A673 (cell line): ENCODE measurements at regions not wholly inside any gene's neighbourhood (a gene's known extent, or its start where the extent isn't known, plus 50 kb on each side); places are given as distances from the start of the nearest gene placed in this dataset.

Experiments used
- BruUV-seq: library from RNA; stranded (reverse); fragments of 400-500 nt; replicated peaks from 2 replicates; lab custom pipeline; 2021; lab: Mats Ljungman, UMichigan
- CTCF ChIA-PET: fragments of 300-600 bp; sonication (Branson Sonifier 250); formaldehyde crosslinking; loops from one replicate; lab custom pipeline; 2022; ENCODE audit warnings: antibody characterized with exemption; lab: Charles Lee
- POLR2A ChIA-PET: fragments of 300-600 bp; sonication (Branson Sonifier 250); formaldehyde crosslinking; loops from one replicate; lab custom pipeline; 2022; ENCODE audit warnings: antibody characterized with exemption; ENCODE audit not compliant: low non-redundant PET; lab: Charles Lee
- DNase-seq: peaks from one replicate; pipeline ENCODE4 v3.0.0-alpha.2; 2015; ENCODE audit warnings: low spot score
- H3K27ac ChIP-seq: fragments of 200-600 bp; sonication (generic); 2 replicates; pipeline ENCODE4 v1.5.1; 2016; ENCODE audit warnings: mixed run types, low read depth, mild to moderate bottlenecking, mixed read lengths, antibody characterized with exemption, low read length; ENCODE audit not compliant: poor library complexity, severe bottlenecking
- H3K27me3 ChIP-seq: fragments of 200-600 bp; sonication (generic); replicated peaks from 2 replicates; pipeline ENCODE4 v1.6.1; 2017; ENCODE audit warnings: mixed run types, low read depth, mild to moderate bottlenecking, mixed read lengths, antibody characterized with exemption, low read length; ENCODE audit not compliant: insufficient read depth, poor library complexity
- H3K36me3 ChIP-seq: fragments of 200-600 bp; sonication (generic); 2 replicates; pipeline ENCODE4 v1.6.1; 2016; ENCODE audit warnings: mixed run types, mild to moderate bottlenecking, mixed read lengths, antibody characterized with exemption, low read length; ENCODE audit not compliant: insufficient read depth, poor library complexity, severe bottlenecking
- H3K4me1 ChIP-seq: fragments of 200-600 bp; sonication (generic); 2 replicates; pipeline ENCODE4 v1.6.1; 2017; ENCODE audit warnings: mixed run types, mild to moderate bottlenecking, mixed read lengths, antibody characterized with exemption, low read length; ENCODE audit not compliant: insufficient read depth, poor library complexity, severe bottlenecking
- H3K4me3 ChIP-seq: fragments of 200-600 bp; sonication (generic); 2 replicates; pipeline ENCODE4 v1.5.1; 2016; ENCODE audit warnings: low read depth, mixed run types, mild to moderate bottlenecking, mixed read lengths, low read length; ENCODE audit not compliant: poor library complexity, severe bottlenecking
- H3K9me3 ChIP-seq: fragments of 200-600 bp; sonication (generic); 2 replicates; pipeline ENCODE4 v1.6.1; 2016; ENCODE audit warnings: mixed run types, low read depth, mild to moderate bottlenecking, mixed read lengths, antibody characterized with exemption, low read length; ENCODE audit not compliant: poor library complexity, severe bottlenecking
- EZH2 ChIP-seq: fragments of 200-600 bp; sonication (generic); IDR thresholded peaks from 2 replicates; pipeline ENCODE4 v1.6.1; 2017; ENCODE audit warnings: borderline replicate concordance, low read depth, mild to moderate bottlenecking, mixed read lengths, antibody characterized with exemption, low read length; ENCODE audit not compliant: poor library complexity, severe bottlenecking
- intact Hi-C: fragments of 100-400 bp; cut with micrococcal nuclease; formaldehyde crosslinking; loops from one replicate; pipeline ENCODE4 v1.10.0; 2022; ENCODE audit not compliant: unreplicated experiment
- TF ChIP-seq, protein P1 (sequence below): fragments of 300-800, 200-600 bp; sonication (generic); conservative IDR thresholded peaks from 2 replicates; pipeline ENCODE4 v1.5.1; 2017; ENCODE audit warnings: low read depth, mild to moderate bottlenecking, antibody characterized with exemption, low read length, moderate library complexity, mixed read lengths

DNA sequence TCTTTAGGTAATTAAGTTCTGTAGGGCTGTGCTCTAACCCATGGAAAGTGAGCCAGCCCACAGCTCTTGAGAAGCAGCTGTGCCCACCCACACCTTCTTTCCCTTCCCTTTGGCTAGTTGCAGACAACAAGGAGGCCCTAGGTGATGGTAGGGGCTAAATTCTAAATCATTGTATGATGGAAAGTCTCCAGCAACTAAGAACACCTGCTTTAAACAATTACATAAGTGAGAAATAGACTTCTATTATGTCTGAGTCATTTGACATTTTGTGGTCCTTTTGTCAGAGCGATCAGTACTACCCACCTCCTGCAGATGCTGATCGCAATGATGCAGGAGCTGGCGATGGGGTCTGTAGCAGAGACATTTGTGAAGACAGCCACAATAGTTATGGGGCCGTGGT, 79.6 kb downstream of the TEX51 start:
- Histone ChIP-seq H3K9me3 (no peaks in the 10 kb centered on the region), H3K4me1 (peaks cover 13% of the 10 kb centered on the region), H3K36me3 (no peaks in the 10 kb centered on the region), H3K27ac (no peak overlapping the region), H3K4me3 (no peak overlapping the region), H3K27me3 (no peaks in the 10 kb centered on the region)
- BruUV-seq, result no TSS peak
- CTCF ChIA-PET, result no interaction called here
- DNase-seq, result no peak
- intact Hi-C loops, result no loop called here
- POLR2A ChIA-PET, result no interaction called here
- no peak for TF ChIP-seq EZH2
- TF ChIP-seq, protein P1, sequence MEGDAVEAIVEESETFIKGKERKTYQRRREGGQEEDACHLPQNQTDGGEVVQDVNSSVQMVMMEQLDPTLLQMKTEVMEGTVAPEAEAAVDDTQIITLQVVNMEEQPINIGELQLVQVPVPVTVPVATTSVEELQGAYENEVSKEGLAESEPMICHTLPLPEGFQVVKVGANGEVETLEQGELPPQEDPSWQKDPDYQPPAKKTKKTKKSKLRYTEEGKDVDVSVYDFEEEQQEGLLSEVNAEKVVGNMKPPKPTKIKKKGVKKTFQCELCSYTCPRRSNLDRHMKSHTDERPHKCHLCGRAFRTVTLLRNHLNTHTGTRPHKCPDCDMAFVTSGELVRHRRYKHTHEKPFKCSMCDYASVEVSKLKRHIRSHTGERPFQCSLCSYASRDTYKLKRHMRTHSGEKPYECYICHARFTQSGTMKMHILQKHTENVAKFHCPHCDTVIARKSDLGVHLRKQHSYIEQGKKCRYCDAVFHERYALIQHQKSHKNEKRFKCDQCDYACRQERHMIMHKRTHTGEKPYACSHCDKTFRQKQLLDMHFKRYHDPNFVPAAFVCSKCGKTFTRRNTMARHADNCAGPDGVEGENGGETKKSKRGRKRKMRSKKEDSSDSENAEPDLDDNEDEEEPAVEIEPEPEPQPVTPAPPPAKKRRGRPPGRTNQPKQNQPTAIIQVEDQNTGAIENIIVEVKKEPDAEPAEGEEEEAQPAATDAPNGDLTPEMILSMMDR, result no peak

DNA sequence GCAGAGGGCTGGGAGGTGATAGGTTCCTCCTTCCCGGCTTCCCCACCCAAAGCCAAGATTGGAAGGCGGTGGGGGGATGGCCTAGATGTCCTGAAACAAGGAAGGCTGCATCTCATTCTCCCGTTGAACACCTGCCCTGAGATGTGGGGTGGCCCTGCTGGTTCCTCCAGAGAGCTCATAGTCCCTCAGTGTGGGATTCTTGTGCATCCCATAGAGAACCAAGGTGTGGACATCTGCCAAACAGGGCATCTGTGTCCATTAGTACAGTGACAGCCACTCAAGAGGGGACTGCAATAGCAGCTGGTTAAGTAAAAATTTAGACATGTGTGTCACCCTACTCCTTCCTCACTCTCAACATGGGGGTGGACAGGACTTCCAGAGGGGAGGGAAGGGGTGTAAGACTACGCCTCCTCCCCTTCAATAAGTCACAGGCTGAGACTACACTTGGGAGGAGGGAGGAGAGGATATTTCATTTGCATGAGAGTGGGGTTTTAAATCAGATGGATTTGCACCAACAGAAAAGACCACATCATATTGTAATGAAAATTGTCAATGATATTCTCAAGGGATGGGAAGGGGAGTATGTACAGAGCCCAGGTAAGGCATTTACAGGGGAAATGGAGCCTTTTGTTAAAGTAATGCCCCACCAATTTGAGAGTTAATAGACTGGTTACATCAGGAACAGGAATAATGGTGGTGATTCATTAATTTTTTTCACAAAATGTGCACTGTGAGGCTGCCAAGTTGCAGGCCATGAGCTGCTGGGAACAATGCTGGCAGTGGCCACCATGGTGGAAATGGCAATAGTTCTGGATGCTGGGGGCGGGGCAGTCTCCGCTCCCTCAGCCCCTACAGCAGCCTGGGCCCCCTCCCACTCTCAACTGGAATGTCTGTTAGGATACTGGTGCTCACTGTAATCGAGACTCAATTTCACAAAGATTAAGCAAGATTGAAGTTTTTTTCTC, 80.6 kb downstream of the TEX51 start:
- ChIA-PET POLR2A (no interaction called here), CTCF (no interaction called here)
- Histone ChIP-seq H3K9me3 (no peaks in the 10 kb centered on the region), H3K27ac (no peak overlapping the region), H3K27me3 (no peaks in the 10 kb centered on the region), H3K4me3 (no peak overlapping the region), H3K4me1 (peaks cover 13% of the 10 kb centered on the region), H3K36me3 (no peaks in the 10 kb centered on the region)
- TF ChIP-seq, protein P1, result no peak
- no peak for TF ChIP-seq EZH2
- BruUV-seq, result no TSS peak
- no peak for DNase-seq
- intact Hi-C loops, result no loop called here

DNA sequence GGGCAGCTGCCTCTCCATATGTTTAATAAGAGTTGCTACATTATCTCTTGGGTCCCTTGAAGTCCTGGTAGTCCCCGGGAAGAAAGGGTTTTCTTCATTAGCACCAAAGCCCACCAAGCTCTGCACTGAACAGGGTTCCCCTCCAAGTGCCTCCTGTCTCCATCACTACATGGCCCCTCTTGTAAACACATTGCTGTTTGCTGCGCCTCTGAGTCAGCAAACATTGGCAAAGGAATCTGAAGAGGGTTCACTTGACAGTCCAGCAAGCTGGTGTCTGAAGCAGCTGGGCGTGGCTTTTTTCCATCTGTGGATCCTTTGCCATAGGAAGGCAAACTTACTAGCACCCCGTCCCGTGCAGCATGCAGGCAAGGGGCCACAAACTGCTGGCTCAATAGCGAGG, 82.8 kb downstream of the TEX51 start:
- TF ChIP-seq, protein P1, result no peak
- TF ChIP-seq EZH2, result no peak
- Histone ChIP-seq H3K4me1 (peaks cover under 1% of the 10 kb centered on the region), H3K36me3 (no peaks in the 10 kb centered on the region), H3K9me3 (no peaks in the 10 kb centered on the region), H3K4me3 (no peak overlapping the region), H3K27ac (no peak overlapping the region), H3K27me3 (peaks cover 6% of the 10 kb centered on the region)
- ChIA-PET CTCF (no interaction called here), POLR2A (no interaction called here)
- no peak for DNase-seq
- intact Hi-C loops, result no loop called here
- BruUV-seq, result no TSS peak
